ENCODE measurements at regions not wholly inside any gene's neighbourhood (a gene's known extent, or its start where the extent isn't known, plus 50 kb on each side); places are given as distances from the start of the nearest gene placed in this dataset.

- H3K27me3 ChIP-seq (ENCODE audit: low read depth, low read length), result no peaks in the 10 kb centered on the region
- no peak overlapping the region for H3K27ac ChIP-seq (ENCODE audit: low read length)
- no peak overlapping the region for H3K4me3 ChIP-seq (ENCODE audit: low read depth in 1 of 2, low read length in 2 of 2)
- no peaks in the 10 kb centered on the region for H3K9me3 ChIP-seq (ENCODE audit: control insufficient read depth in 1 of 2, low read length in 2 of 2)
- peaks cover 0 to 3% of the 10 kb centered on the region in 2 donors for H3K4me1 ChIP-seq (ENCODE audit: control insufficient read depth in 1 of 2, insufficient read depth in 2 of 2, low read length in 2 of 2)
- H3K36me3 ChIP-seq (ENCODE audit: control insufficient read depth in 1 of 2, insufficient read depth in 2 of 2, low read length in 2 of 2), result no peaks in the 10 kb centered on the region
Measured at GRCh38 chr6:71531006-71531405, 242.4 kb downstream of the OGFRL1 start.

- Histone ChIP-seq H3K27ac (ENCODE audit: low read length) (no peak overlapping the region), H3K4me1 (ENCODE audit: control insufficient read depth in 1 of 2, insufficient read depth in 2 of 2, low read length in 2 of 2) (peaks cover 0 to 3% of the 10 kb centered on the region in 2 donors), H3K27me3 (ENCODE audit: low read depth, low read length) (no peaks in the 10 kb centered on the region), H3K4me3 (ENCODE audit: low read depth in 1 of 2, low read length in 2 of 2) (no peak overlapping the region), H3K9me3 (ENCODE audit: control insufficient read depth in 1 of 2, low read length in 2 of 2) (no peaks in the 10 kb centered on the region), H3K36me3 (ENCODE audit: control insufficient read depth in 1 of 2, insufficient read depth in 2 of 2, low read length in 2 of 2) (no peaks in the 10 kb centered on the region)
Measured at GRCh38 chr6:71531841-71532240, 243.2 kb downstream of the OGFRL1 start.

DNA sequence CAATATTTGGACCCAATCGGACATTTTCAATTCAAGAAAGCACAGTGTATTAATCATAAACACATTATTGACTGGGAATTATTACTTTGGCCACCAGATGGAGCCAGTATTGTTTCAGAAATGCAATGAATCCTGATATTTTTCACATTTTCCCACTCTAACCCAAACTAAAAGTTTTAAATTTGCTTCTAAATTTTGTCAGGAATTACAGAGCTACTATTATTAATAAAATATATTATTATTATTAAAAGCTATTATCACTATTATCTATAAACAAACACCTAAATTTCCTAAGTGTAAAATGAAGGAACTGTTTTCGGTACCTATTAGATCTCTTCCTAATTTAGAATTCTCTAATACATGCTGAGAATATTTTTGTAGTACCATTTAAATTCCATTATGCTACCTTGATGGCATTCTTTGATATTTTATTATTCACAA, 245.3 kb downstream of the OGFRL1 start:
- no peaks in the 10 kb centered on the region for H3K9me3 ChIP-seq (ENCODE audit: control insufficient read depth in 1 of 2, low read length in 2 of 2)

GRCh38 chr6:71534921-71535320, 246.3 kb downstream of the OGFRL1 start:
- H3K4me1 ChIP-seq (ENCODE audit: control insufficient read depth in 1 of 2, insufficient read depth in 2 of 2, low read length in 2 of 2), result no peaks in the 10 kb centered on the region
- no peaks in the 10 kb centered on the region for H3K36me3 ChIP-seq (ENCODE audit: control insufficient read depth in 1 of 2, insufficient read depth in 2 of 2, low read length in 2 of 2)
- H3K4me3 ChIP-seq (ENCODE audit: low read depth in 1 of 2, low read length in 2 of 2), result no peak overlapping the region
- no peak overlapping the region for H3K27ac ChIP-seq (ENCODE audit: low read length)
- H3K27me3 ChIP-seq (ENCODE audit: low read depth, low read length), result no peaks in the 10 kb centered on the region
- H3K9me3 ChIP-seq (ENCODE audit: control insufficient read depth in 1 of 2, low read length in 2 of 2), result no peaks in the 10 kb centered on the region

More for the DNA sequence above, 245.3 kb downstream of the OGFRL1 start:
- Histone ChIP-seq H3K27me3 (ENCODE audit: low read depth, low read length) (no peaks in the 10 kb centered on the region), H3K4me3 (ENCODE audit: low read depth in 1 of 2, low read length in 2 of 2) (no peak overlapping the region), H3K36me3 (ENCODE audit: control insufficient read depth in 1 of 2, insufficient read depth in 2 of 2, low read length in 2 of 2) (no peaks in the 10 kb centered on the region), H3K4me1 (ENCODE audit: control insufficient read depth in 1 of 2, insufficient read depth in 2 of 2, low read length in 2 of 2) (peaks cover 0 to 3% of the 10 kb centered on the region in 2 donors), H3K27ac (ENCODE audit: low read length) (no peak overlapping the region)

DNA sequence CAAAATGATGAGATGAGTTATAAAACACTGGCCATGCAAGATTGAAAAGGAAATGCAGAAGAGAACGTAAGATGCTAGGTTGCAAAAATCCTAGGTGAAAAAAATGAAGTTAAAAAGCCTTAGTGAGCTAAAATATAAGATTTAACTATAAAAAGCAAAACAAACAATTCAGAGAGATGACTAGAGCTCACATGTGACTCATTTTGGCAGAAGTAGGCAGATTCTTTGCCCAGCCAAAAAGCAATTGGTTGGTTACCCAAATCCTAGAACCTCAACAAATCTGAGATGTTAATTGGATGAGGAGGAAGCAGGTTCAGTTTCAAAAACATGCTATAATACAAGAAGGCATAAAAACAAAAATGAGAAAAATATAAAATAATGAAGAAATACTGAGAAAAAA, 249.1 kb downstream of the OGFRL1 start:
- Histone ChIP-seq H3K4me3 (ENCODE audit: low read depth in 1 of 2, low read length in 2 of 2) (no peak overlapping the region), H3K36me3 (ENCODE audit: control insufficient read depth in 1 of 2, insufficient read depth in 2 of 2, low read length in 2 of 2) (no peaks in the 10 kb centered on the region), H3K27ac (ENCODE audit: low read length) (no peak overlapping the region), H3K9me3 (ENCODE audit: control insufficient read depth in 1 of 2, low read length in 2 of 2) (no peaks in the 10 kb centered on the region), H3K27me3 (ENCODE audit: low read depth, low read length) (no peaks in the 10 kb centered on the region), H3K4me1 (ENCODE audit: control insufficient read depth in 1 of 2, insufficient read depth in 2 of 2, low read length in 2 of 2) (no peaks in the 10 kb centered on the region)

GRCh38 chr6:71544028-71544427, 255.4 kb downstream of the OGFRL1 start:
- no peak overlapping the region for H3K27ac ChIP-seq (ENCODE audit: low read length)
- H3K4me3 ChIP-seq (ENCODE audit: low read depth in 1 of 2, low read length in 2 of 2), result no peak overlapping the region
- no peaks in the 10 kb centered on the region for H3K4me1 ChIP-seq (ENCODE audit: control insufficient read depth in 1 of 2, insufficient read depth in 2 of 2, low read length in 2 of 2)
- no peaks in the 10 kb centered on the region for H3K36me3 ChIP-seq (ENCODE audit: control insufficient read depth in 1 of 2, insufficient read depth in 2 of 2, low read length in 2 of 2)
- H3K27me3 ChIP-seq (ENCODE audit: low read depth, low read length), result no peaks in the 10 kb centered on the region
- H3K9me3 ChIP-seq (ENCODE audit: control insufficient read depth in 1 of 2, low read length in 2 of 2), result peaks cover 0 to 5% of the 10 kb centered on the region in 2 donors

DNA sequence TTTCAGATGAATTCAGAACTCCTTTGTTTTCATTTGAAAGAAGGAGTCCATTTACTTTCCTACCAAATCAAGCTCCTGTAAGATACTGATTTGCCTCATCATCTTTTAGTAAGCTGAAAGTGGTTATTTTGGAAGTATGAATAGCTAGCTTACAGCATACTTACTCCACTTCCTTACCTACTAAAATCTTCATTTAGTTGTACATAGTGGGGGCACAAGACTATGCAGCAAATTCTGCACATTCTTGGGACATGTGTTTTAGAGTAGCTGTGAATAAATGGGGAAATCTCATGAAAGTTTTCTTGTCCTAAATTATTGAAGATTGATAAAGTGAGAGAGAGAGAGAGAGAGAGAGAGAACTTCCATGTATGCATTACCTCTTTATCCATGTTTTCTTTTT, 256.3 kb downstream of the OGFRL1 start:
- Histone ChIP-seq H3K4me1 (ENCODE audit: control insufficient read depth in 1 of 2, insufficient read depth in 2 of 2, low read length in 2 of 2) (no peaks in the 10 kb centered on the region), H3K27ac (ENCODE audit: low read length) (no peak overlapping the region), H3K36me3 (ENCODE audit: control insufficient read depth in 1 of 2, insufficient read depth in 2 of 2, low read length in 2 of 2) (no peaks in the 10 kb centered on the region), H3K27me3 (ENCODE audit: low read depth, low read length) (no peaks in the 10 kb centered on the region), H3K4me3 (ENCODE audit: low read depth in 1 of 2, low read length in 2 of 2) (no peak overlapping the region), H3K9me3 (ENCODE audit: control insufficient read depth in 1 of 2, low read length in 2 of 2) (peaks cover 0 to 5% of the 10 kb centered on the region in 2 donors)

GRCh38 chr6:71545905-71546304, 257.3 kb downstream of the OGFRL1 start:
- H3K27me3 ChIP-seq (ENCODE audit: low read depth, low read length), result no peaks in the 10 kb centered on the region
- no peak overlapping the region for H3K27ac ChIP-seq (ENCODE audit: low read length)
- H3K36me3 ChIP-seq (ENCODE audit: control insufficient read depth in 1 of 2, insufficient read depth in 2 of 2, low read length in 2 of 2), result no peaks in the 10 kb centered on the region
- H3K4me3 ChIP-seq (ENCODE audit: low read depth in 1 of 2, low read length in 2 of 2), result no peak overlapping the region
- no peaks in the 10 kb centered on the region for H3K4me1 ChIP-seq (ENCODE audit: control insufficient read depth in 1 of 2, insufficient read depth in 2 of 2, low read length in 2 of 2)
- H3K9me3 ChIP-seq (ENCODE audit: control insufficient read depth in 1 of 2, low read length in 2 of 2), result peaks cover 0 to 5% of the 10 kb centered on the region in 2 donors

DNA sequence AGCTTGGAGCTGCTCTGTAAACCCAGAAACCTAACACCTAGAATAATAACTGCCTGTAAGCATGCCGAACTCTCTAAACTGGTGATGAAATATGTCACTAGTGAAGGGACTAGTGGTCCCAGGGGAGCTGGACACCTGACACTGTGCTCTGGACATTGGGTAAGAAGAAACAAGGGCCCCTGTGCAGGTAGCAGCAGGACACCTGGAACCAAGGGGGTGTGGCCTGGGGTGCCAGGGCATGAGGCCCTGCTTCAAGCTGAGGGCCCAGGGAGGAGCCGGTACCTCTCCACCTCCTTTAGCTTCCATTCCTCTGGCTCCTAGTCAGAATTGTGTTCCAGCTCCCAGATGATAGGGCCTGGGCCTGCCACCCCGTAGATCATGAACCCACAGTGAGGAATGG, 263.2 kb downstream of the OGFRL1 start:
- H3K4me3 ChIP-seq (ENCODE audit: low read depth in 1 of 2, low read length in 2 of 2), result no peak overlapping the region
- H3K27me3 ChIP-seq (ENCODE audit: low read depth, low read length), result no peaks in the 10 kb centered on the region
- peaks cover 0 to 10% of the 10 kb centered on the region in 2 donors for H3K9me3 ChIP-seq (ENCODE audit: control insufficient read depth in 1 of 2, low read length in 2 of 2)
- H3K36me3 ChIP-seq (ENCODE audit: control insufficient read depth in 1 of 2, insufficient read depth in 2 of 2, low read length in 2 of 2), result no peaks in the 10 kb centered on the region
- H3K27ac ChIP-seq (ENCODE audit: low read length), result no peak overlapping the region
- H3K4me1 ChIP-seq (ENCODE audit: control insufficient read depth in 1 of 2, insufficient read depth in 2 of 2, low read length in 2 of 2), result no peaks in the 10 kb centered on the region

DNA sequence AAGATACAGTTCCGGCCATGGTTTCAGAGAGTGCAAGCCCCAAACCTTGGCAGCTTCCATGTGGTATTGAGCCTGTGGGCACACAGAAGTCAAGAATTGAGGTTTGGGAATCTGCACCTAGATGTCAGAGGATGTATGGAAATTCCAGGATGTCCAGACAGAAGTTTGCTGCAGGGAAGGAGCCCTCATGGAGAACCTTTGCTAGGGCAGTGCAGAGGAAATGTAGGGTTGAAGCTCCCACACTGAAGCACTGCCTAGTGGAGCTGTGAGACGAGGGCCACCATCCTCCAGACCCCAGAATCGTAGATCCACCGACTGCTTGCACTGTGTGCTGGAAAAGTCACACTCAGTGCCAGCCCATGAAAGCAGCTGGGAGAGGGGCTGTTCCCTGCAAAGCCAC, 267.5 kb downstream of the OGFRL1 start:
- Histone ChIP-seq H3K4me3 (ENCODE audit: low read depth in 1 of 2, low read length in 2 of 2) (peak overlapping the region in 1 of 2 donors; percentile 19), H3K36me3 (ENCODE audit: control insufficient read depth in 1 of 2, insufficient read depth in 2 of 2, low read length in 2 of 2) (no peaks in the 10 kb centered on the region), H3K4me1 (ENCODE audit: control insufficient read depth in 1 of 2, insufficient read depth in 2 of 2, low read length in 2 of 2) (no peaks in the 10 kb centered on the region), H3K9me3 (ENCODE audit: control insufficient read depth in 1 of 2, low read length in 2 of 2) (peaks cover 12 to 20% of the 10 kb centered on the region in 2 donors), H3K27ac (ENCODE audit: low read length) (no peak overlapping the region), H3K27me3 (ENCODE audit: low read depth, low read length) (no peaks in the 10 kb centered on the region)

GRCh38 chr6:71558974-71559373, 270.4 kb downstream of the OGFRL1 start:
- H3K4me3 ChIP-seq (ENCODE audit: low read depth in 1 of 2, low read length in 2 of 2), result no peak overlapping the region
- H3K9me3 ChIP-seq (ENCODE audit: control insufficient read depth in 1 of 2, low read length in 2 of 2), result peaks cover 12 to 22% of the 10 kb centered on the region in 2 donors

GRCh38 chr6:71567562-71567961, 279.0 kb downstream of the OGFRL1 start:
- H3K27ac ChIP-seq (ENCODE audit: low read length), result no peak overlapping the region
- no peaks in the 10 kb centered on the region for H3K27me3 ChIP-seq (ENCODE audit: low read depth, low read length)
- H3K4me1 ChIP-seq (ENCODE audit: control insufficient read depth in 1 of 2, insufficient read depth in 2 of 2, low read length in 2 of 2), result no peaks in the 10 kb centered on the region
- H3K36me3 ChIP-seq (ENCODE audit: control insufficient read depth in 1 of 2, insufficient read depth in 2 of 2, low read length in 2 of 2), result no peaks in the 10 kb centered on the region
- H3K9me3 ChIP-seq (ENCODE audit: control insufficient read depth in 1 of 2, low read length in 2 of 2), result peaks cover 0 to 2% of the 10 kb centered on the region in 2 donors
- no peak overlapping the region for H3K4me3 ChIP-seq (ENCODE audit: low read depth in 1 of 2, low read length in 2 of 2)

More at GRCh38 chr6:71558974-71559373, 270.4 kb downstream of the OGFRL1 start:
- no peaks in the 10 kb centered on the region for H3K4me1 ChIP-seq (ENCODE audit: control insufficient read depth in 1 of 2, insufficient read depth in 2 of 2, low read length in 2 of 2)
- no peak overlapping the region for H3K27ac ChIP-seq (ENCODE audit: low read length)
- no peaks in the 10 kb centered on the region for H3K27me3 ChIP-seq (ENCODE audit: low read depth, low read length)
- no peaks in the 10 kb centered on the region for H3K36me3 ChIP-seq (ENCODE audit: control insufficient read depth in 1 of 2, insufficient read depth in 2 of 2, low read length in 2 of 2)

Measured in muscle layer of duodenum (tissue), 2 donors.